ENCODE measurements at regions not wholly inside any gene's neighbourhood (a gene's known extent, or its start where the extent isn't known, plus 50 kb on each side); places are given as distances from the start of the nearest gene placed in this dataset.

DNA sequence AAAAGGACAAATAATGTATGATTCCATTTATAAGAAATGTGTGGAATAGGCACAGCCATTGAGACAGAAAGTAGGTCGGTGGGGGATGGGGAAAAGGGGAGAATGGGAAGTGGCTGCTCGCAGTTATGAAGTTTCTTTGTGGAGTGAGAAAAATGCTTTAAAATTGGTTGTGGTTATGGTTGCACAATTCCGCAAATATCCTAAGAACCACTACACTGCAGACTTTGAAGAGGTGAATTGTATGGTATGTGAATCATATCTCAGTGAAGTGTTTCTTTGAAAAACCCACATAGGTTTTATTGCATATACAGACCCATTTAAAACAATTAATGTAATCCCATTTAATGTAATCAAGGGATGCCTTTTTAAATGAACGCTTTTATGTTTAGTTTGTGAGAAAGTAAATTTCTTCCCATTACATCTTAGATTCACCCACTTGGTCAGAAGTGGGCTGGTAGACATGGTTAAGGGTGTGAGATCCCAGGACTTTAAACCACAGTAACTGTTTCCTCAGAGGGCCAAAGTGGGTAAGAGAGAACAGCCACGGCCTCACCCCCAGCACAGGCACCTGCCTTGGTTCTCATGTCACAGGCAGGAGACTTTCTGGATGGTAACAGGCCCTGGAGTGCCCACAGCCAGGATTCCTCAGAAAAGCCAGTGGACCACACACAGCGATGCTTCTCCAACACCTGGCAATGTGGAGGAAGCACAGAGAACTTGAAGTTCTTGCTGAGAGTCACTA lies 119.3 kb upstream of the GJB6 start:
- no peak for TF ChIP-seq CHD2 (IDR thresholded peaks at IDR 0.05; ENCODE audit: borderline replicate concordance, low read depth, low read length)
- no peak for TF ChIP-seq TAF1 (IDR thresholded peaks at IDR 0.05; ENCODE audit: borderline replicate concordance, low read depth, low read length)
- TF ChIP-seq, protein P1, sequence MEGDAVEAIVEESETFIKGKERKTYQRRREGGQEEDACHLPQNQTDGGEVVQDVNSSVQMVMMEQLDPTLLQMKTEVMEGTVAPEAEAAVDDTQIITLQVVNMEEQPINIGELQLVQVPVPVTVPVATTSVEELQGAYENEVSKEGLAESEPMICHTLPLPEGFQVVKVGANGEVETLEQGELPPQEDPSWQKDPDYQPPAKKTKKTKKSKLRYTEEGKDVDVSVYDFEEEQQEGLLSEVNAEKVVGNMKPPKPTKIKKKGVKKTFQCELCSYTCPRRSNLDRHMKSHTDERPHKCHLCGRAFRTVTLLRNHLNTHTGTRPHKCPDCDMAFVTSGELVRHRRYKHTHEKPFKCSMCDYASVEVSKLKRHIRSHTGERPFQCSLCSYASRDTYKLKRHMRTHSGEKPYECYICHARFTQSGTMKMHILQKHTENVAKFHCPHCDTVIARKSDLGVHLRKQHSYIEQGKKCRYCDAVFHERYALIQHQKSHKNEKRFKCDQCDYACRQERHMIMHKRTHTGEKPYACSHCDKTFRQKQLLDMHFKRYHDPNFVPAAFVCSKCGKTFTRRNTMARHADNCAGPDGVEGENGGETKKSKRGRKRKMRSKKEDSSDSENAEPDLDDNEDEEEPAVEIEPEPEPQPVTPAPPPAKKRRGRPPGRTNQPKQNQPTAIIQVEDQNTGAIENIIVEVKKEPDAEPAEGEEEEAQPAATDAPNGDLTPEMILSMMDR (IDR thresholded peaks at IDR 0.05 in 2 of 3, conservative IDR thresholded peaks at IDR 0.05 in 1 of 3; ENCODE audit: control insufficient read depth in 2 of 3, extremely low read depth in 1 of 3, insufficient read depth in 1 of 3, low read depth in 3 of 3, low read length in 3 of 3): no peak
- no peak for TF ChIP-seq CREM (IDR thresholded peaks at IDR 0.05; ENCODE audit: low read depth)
- TF ChIP-seq GABPA (IDR thresholded peaks at IDR 0.05; ENCODE audit: low read depth): no peak
